A673 (cell line): ENCODE measurements at regions not wholly inside any gene's neighbourhood (a gene's known extent, or its start where the extent isn't known, plus 50 kb on each side); places are given as distances from the start of the nearest gene placed in this dataset.

Experiments used
- BruUV-seq: library from RNA; stranded (reverse); fragments of 400-500 nt; replicated peaks from 2 replicates; lab custom pipeline; 2021; lab: Mats Ljungman, UMichigan
- CTCF ChIA-PET: fragments of 300-600 bp; sonication (Branson Sonifier 250); formaldehyde crosslinking; loops from one replicate; lab custom pipeline; 2022; ENCODE audit warnings: antibody characterized with exemption; lab: Charles Lee
- POLR2A ChIA-PET: fragments of 300-600 bp; sonication (Branson Sonifier 250); formaldehyde crosslinking; loops from one replicate; lab custom pipeline; 2022; ENCODE audit warnings: antibody characterized with exemption; ENCODE audit not compliant: low non-redundant PET; lab: Charles Lee
- DNase-seq: peaks from one replicate; pipeline ENCODE4 v3.0.0-alpha.2; 2015; ENCODE audit warnings: low spot score
- H3K27ac ChIP-seq: fragments of 200-600 bp; sonication (generic); 2 replicates; pipeline ENCODE4 v1.5.1; 2016; ENCODE audit warnings: mixed run types, low read depth, mild to moderate bottlenecking, mixed read lengths, antibody characterized with exemption, low read length; ENCODE audit not compliant: poor library complexity, severe bottlenecking
- H3K27me3 ChIP-seq: fragments of 200-600 bp; sonication (generic); replicated peaks from 2 replicates; pipeline ENCODE4 v1.6.1; 2017; ENCODE audit warnings: mixed run types, low read depth, mild to moderate bottlenecking, mixed read lengths, antibody characterized with exemption, low read length; ENCODE audit not compliant: insufficient read depth, poor library complexity
- H3K36me3 ChIP-seq: fragments of 200-600 bp; sonication (generic); 2 replicates; pipeline ENCODE4 v1.6.1; 2016; ENCODE audit warnings: mixed run types, mild to moderate bottlenecking, mixed read lengths, antibody characterized with exemption, low read length; ENCODE audit not compliant: insufficient read depth, poor library complexity, severe bottlenecking
- H3K4me1 ChIP-seq: fragments of 200-600 bp; sonication (generic); 2 replicates; pipeline ENCODE4 v1.6.1; 2017; ENCODE audit warnings: mixed run types, mild to moderate bottlenecking, mixed read lengths, antibody characterized with exemption, low read length; ENCODE audit not compliant: insufficient read depth, poor library complexity, severe bottlenecking
- H3K4me3 ChIP-seq: fragments of 200-600 bp; sonication (generic); 2 replicates; pipeline ENCODE4 v1.5.1; 2016; ENCODE audit warnings: low read depth, mixed run types, mild to moderate bottlenecking, mixed read lengths, low read length; ENCODE audit not compliant: poor library complexity, severe bottlenecking
- H3K9me3 ChIP-seq: fragments of 200-600 bp; sonication (generic); 2 replicates; pipeline ENCODE4 v1.6.1; 2016; ENCODE audit warnings: mixed run types, low read depth, mild to moderate bottlenecking, mixed read lengths, antibody characterized with exemption, low read length; ENCODE audit not compliant: poor library complexity, severe bottlenecking
- CTCF ChIP-seq: fragments of 300-800, 200-600 bp; sonication (generic); conservative IDR thresholded peaks from 2 replicates; pipeline ENCODE4 v1.5.1; 2017; ENCODE audit warnings: low read depth, mild to moderate bottlenecking, antibody characterized with exemption, low read length, moderate library complexity, mixed read lengths
- EZH2 ChIP-seq: fragments of 200-600 bp; sonication (generic); IDR thresholded peaks from 2 replicates; pipeline ENCODE4 v1.6.1; 2017; ENCODE audit warnings: borderline replicate concordance, low read depth, mild to moderate bottlenecking, mixed read lengths, antibody characterized with exemption, low read length; ENCODE audit not compliant: poor library complexity, severe bottlenecking
- intact Hi-C: fragments of 100-400 bp; cut with micrococcal nuclease; formaldehyde crosslinking; loops from one replicate; pipeline ENCODE4 v1.10.0; 2022; ENCODE audit not compliant: unreplicated experiment

GRCh38 chr2:79370976-79371538 lies 141.8 kb upstream of the CTNNA2 start:
- intact Hi-C loops, result no loop called here
- peaks cover 6% of the 10 kb centered on the region for H3K27me3 ChIP-seq
- H3K36me3 ChIP-seq, result no peaks in the 10 kb centered on the region
- no peaks in the 10 kb centered on the region for H3K4me1 ChIP-seq
- H3K27ac ChIP-seq, result no peak overlapping the region
- no peaks in the 10 kb centered on the region for H3K9me3 ChIP-seq
- POLR2A ChIA-PET, result no interaction called here
- no peak for TF ChIP-seq CTCF
- H3K4me3 ChIP-seq, result no peak overlapping the region
- DNase-seq, result no peak
- BruUV-seq, result no TSS peak
- CTCF ChIA-PET, result no interaction called here

GRCh38 chr2:79369127-79369526 lies 143.7 kb upstream of the CTNNA2 start:
- Histone ChIP-seq H3K27me3 (peaks cover 6% of the 10 kb centered on the region), H3K36me3 (no peaks in the 10 kb centered on the region), H3K4me3 (no peak overlapping the region), H3K27ac (no peak overlapping the region), H3K4me1 (no peaks in the 10 kb centered on the region), H3K9me3 (no peaks in the 10 kb centered on the region)
- DNase-seq, result no peak
- BruUV-seq, result no TSS peak
- TF ChIP-seq CTCF, result no peak
- TF ChIP-seq EZH2, result no peak
- ChIA-PET POLR2A (no interaction called here), CTCF (no interaction called here)
- intact Hi-C loops, result no loop called here

GRCh38 chr2:79368116-79368630 lies 144.7 kb upstream of the CTNNA2 start:
- no peak for TF ChIP-seq CTCF
- TF ChIP-seq EZH2, result no peak
- no peak for DNase-seq
- POLR2A ChIA-PET, result no interaction called here
- intact Hi-C loops, result no loop called here
- Histone ChIP-seq H3K4me1 (no peaks in the 10 kb centered on the region), H3K9me3 (no peaks in the 10 kb centered on the region), H3K36me3 (no peaks in the 10 kb centered on the region), H3K27me3 (peaks cover 6% of the 10 kb centered on the region), H3K27ac (no peak overlapping the region), H3K4me3 (no peak overlapping the region)
- CTCF ChIA-PET, result no interaction called here
- no TSS peak for BruUV-seq
